ENCODE measurements at regions not wholly inside any gene's neighbourhood (a gene's known extent, or its start where the extent isn't known, plus 50 kb on each side); places are given as distances from the start of the nearest gene placed in this dataset.

- no peak for TF ChIP-seq CTCF (IDR thresholded peaks at IDR 0.05; ENCODE audit: low read depth, low read length)
- no peak overlapping the region for H3K4me3 ChIP-seq (ENCODE audit: low read depth, low read length)
These were observed 157.4 kb downstream of the SPRY1 start for GRCh38 chr4:123553733-123554637.

GRCh38 chr4:123554801-123555232, 158.2 kb downstream of the SPRY1 start:
- TF ChIP-seq CTCF (IDR thresholded peaks at IDR 0.05; ENCODE audit: low read depth, low read length) = no peak
- no peak overlapping the region for H3K4me3 ChIP-seq (ENCODE audit: low read depth, low read length)

GRCh38 chr4:123555233-123555806, 158.7 kb downstream of the SPRY1 start:
- no peak for TF ChIP-seq CTCF (IDR thresholded peaks at IDR 0.05; ENCODE audit: low read depth, low read length)
- H3K4me3 ChIP-seq (ENCODE audit: low read depth, low read length) = no peak overlapping the region

GRCh38 chr4:123555807-123556273, 159.2 kb downstream of the SPRY1 start:
- no peak for TF ChIP-seq CTCF (IDR thresholded peaks at IDR 0.05; ENCODE audit: low read depth, low read length)
- no peak overlapping the region for H3K4me3 ChIP-seq (ENCODE audit: low read depth, low read length)

GRCh38 chr4:123556526-123556925, 159.9 kb downstream of the SPRY1 start:
- no peak overlapping the region for H3K4me3 ChIP-seq (ENCODE audit: low read depth, low read length)
- TF ChIP-seq CTCF (IDR thresholded peaks at IDR 0.05; ENCODE audit: low read depth, low read length) = no peak

- TF ChIP-seq CTCF (IDR thresholded peaks at IDR 0.05; ENCODE audit: low read depth, low read length) = no peak
- H3K4me3 ChIP-seq (ENCODE audit: low read depth, low read length) = no peak overlapping the region
These were observed 161.4 kb downstream of the SPRY1 start for GRCh38 chr4:123557857-123558536.
